COLO668 (cell line): ENCODE measurements at regions not wholly inside any gene's neighbourhood (a gene's known extent, or its start where the extent isn't known, plus 50 kb on each side); places are given as distances from the start of the nearest gene placed in this dataset.

Experiments used
- DNase-seq: peaks from one replicate; lab custom pipeline; 2025; ENCODE audit not compliant: unreplicated experiment; lab: John Stamatoyannopoulos, UW

DNA sequence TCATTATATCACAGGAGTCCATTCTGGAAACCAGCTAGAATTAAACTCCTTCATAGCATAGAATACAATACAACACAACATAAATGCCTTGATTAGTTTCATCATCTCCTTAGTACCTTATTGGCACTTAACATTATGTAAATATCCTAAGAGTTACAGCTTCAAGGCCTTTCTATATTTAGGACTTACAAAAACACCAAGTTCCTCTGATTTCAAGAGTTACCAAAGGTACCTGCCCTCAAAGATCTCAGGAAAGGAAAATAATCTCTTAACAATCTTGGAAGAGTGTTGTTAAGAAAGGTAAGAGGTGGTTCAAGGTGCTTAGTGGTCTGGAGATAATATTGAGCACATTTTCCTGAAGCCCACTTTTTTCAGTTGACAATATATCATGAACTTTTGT lies 477.7 kb downstream of the IGSF11 start:
- DNase-seq, result no peak

DNA sequence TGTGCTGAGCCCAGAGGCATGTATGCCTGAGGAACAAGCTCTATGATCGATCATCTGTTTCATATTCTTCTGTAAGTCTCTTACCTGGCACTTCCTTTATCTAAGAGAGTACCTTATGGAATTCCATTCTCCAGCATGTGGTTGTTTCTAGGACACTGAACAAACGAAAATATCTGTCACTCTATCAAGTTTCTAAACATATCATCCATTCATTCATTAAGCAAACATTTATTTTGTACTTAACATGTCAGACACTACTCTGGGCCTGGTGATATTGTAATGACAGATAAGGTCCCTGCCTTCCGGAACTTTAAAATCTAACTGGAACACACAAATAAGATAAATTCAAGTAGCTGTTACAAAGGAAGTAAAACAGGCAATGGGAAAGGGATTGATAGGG lies 477.1 kb downstream of the IGSF11 start:
- DNase-seq, result no peak

DNA sequence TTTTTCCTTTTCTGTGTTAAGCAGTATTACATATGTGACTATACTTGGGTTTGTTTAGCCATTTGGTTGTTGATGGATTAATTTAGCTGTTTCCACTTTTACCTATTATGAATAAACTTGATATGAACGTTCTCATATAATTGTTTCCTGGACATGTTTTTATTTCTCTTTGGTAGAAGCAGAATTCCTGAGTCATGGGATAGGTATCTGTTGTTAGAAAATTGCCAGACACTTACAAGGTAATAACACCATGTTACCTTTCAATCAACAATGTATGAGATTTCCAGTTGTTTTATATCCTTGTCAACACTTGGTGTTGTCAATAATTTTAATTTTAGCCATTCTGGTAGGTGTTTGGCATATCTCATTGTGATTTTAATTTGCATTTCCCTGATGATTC lies 475.4 kb downstream of the IGSF11 start:
- DNase-seq, result no peak

DNA sequence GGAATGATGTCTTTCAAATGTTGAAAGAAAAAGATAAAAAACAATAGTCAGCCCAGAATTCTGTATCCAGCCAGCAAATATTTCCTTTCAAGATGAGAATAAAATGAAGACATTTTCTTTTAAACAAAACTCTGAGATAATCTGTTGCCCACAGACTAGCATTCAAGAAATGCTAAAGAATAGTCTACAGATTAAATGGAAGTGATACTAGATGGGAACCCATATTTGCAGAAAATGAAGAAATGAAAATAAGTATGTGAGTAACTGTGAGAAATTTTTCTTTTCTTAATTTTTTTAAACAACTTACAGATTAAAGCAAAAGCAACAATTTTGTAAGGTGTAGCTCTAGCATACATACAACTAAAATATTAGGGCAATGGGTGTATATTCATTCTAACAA lies 469.8 kb downstream of the IGSF11 start:
- no peak for DNase-seq

DNA sequence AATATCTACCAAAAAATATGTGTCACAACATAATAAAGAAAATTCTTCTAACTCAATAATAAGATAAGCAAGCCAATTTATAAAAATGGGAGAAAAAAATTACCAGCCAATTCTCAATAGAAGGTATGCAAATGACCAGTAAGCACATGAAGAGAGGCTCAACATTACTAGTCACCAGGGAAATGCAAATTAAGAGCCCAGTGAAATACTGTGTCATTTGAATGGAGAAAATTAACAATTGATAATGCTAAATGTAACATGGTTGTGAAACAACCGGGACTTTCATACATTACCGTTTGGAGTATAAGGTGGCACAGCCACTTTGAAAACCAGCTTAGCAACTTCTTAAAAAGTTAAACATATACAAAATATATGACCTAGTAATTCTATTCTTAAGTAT lies 460.7 kb downstream of the IGSF11 start:
- DNase-seq, result no peak

DNA sequence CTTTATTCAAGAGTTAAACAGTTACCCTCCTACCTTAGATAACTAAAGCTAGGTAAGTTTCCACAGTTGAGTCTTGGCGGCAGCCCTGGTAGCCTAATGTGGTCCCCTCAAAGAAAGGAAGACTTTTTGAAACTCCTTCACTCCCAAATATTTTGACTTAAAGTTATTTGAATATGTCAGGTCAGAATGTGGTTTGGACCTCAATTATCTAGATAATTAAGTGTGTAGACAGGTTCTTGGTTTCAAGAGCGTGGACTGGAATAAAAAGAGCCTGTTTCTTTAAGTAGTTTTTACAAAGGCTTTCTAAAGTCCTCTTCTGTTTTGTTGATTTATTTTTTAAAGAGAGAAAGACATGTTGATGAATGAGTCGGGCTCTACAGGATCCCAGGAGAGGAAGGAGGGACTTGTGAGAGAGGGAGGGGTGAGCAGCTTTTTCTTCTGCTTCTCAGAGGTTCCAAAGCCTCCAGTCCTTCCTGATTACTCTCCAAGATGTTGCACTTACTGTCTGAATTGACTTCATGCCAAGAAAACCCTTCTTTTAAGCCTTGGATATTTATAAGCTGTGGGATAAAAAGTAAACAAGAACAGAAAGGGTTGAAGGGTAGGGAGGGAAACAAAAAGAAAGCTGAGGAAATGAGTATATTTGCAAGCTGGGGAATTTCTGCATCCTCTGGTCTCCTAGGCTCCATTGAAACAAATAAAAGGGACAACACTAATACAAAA lies 457.4 kb downstream of the IGSF11 start:
- no peak for DNase-seq

DNA sequence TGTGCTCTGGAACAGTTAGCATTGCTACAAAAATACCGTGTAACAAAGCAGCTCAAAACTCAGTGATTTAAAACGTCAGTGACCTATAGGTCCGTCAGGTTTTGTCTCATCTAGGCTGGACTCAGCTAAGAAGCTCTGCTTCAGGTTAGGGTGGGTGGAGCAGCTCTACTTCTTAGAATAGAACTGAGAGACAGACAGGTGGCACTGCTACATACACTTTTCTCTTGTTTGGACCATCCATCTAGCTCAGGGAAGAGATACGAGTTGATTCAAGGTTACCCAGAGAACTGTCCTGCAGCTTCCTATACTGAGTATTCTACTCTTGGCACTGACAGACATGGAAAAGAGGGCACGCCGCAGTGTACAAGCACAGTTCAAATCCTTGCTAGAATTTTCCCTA lies 456.1 kb downstream of the IGSF11 start:
- no peak for DNase-seq

DNA sequence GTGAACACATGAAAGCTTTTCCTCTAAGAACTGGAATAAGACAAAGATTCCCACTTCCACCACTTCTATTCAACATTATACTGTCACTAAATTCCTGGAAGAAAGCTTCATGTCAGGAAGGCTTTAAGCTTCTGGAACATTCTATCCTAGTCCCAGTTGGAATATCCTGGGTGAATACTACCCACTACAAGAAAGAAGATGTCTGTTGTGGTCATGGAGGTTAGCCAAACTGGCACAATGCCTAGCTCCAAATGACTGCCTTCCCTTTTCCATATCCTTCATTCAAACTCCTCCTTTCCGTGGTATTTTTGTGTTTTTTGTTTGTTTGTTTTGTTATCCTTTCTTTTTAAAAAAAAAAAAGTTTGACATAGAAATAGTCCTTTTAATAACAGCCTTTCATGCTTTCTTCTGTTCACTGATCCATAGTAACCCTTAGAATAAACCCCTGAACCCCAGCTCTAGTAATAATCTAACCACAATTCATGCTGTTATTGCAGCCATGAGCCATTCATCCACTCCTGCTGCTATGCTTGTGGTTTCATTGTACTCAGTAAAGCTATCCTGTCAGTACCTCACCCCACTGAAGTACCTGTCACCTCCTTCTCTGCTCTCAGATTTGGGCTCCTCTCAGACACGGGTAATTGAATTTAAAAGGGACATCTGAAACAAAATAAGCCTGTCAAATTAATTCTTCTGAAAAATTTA lies 447.5 kb downstream of the IGSF11 start:
- DNase-seq, result no peak

DNA sequence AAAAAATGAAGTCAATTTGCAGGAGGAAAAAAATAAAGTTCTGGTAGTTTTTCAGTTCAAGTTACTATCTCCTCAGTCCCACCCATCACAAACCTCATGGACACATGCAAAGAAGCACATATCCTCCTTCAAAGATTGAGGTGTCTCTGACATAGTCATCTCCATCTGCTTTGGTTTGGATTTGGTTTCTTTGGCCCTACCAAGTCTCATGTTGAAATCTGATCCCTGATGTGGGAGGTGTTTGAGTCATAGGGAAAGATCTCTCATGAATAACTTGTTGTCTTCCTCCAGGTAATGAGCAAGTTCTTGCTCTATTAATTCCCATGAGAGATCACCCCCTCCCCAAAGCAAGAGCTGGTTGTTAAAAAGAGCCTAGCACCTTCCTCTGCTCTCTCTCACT lies 446.8 kb downstream of the IGSF11 start:
- DNase-seq, result no peak

DNA sequence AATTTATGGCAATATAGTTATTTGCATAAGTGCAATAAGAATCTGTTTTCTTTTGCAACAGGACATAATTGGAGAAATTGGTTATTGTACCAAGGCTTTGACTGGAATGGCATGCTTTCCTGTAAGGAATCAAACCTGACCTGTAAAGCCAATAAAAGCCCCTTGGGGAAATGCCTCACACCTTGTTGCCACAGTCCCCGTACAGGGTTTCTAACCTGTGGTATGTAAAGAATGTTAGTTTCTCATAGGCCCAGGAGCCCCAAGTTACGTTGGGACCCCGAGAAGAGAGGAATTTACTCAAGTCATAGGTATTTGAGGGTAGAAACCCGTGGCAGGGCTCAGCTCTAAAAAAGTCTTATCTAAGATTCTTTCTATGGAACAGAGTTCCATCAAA lies 441.4 kb downstream of the IGSF11 start:
- DNase-seq, result no peak

DNA sequence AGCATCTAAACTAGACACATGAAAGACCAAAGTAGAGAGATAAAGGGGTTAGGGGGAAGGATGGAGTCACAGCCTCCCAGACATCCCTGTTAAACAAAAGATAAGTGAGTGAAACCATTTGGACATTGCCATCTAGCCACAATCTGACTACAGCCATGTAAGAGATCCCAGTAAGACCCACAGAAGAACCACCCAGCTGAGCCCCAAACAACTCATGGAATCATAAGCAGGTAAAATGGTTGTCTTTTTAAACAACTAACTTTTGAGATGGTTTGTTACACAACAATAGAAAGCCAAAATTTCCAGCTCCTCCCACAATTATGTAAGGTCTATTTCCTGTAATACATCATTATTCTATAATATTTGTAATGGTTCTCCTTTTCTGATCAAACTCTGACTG lies 437.5 kb downstream of the IGSF11 start:
- no peak for DNase-seq

DNA sequence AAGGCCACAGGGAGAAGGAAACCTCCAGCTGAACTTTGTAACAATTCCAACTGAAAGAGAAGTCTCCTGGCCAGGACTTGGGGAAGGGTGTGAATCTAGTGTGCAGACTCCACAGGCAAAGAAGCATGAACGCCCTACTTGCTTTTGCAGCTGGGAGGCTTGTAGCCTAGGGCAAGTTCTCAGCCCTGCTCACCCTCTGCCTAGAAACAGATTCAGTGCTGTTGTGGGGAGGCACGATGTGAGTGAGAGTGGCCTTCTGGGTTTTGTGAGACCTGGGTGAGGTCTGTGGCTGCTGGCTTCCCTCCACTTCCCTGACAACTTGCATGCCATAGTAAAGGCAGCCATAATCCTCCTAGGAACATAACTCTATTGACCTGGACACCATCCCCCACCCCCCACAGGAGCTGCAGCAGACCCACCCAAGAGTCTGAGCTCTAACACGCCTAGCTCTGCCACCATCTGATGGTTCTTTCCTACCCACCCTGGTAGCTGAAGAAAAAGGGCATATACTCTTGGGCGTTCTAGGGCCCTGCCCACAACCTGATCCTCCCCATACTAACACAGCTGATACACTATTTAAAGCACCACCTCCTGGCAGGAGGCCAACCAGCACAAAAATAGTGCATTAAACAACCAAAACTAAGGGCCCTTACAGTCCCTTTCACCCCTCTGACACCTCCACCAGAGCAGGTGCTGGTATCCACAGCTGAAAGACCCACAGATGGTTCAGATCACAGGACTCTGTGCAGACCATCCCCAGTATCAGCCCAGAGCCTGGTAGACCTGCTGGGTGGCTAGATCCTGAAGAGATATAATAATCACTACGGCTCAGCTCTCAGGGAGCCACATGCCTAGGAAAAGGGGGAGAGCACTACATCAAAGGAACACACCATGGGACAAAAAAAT lies 426.5 kb downstream of the IGSF11 start:
- no peak for DNase-seq

DNA sequence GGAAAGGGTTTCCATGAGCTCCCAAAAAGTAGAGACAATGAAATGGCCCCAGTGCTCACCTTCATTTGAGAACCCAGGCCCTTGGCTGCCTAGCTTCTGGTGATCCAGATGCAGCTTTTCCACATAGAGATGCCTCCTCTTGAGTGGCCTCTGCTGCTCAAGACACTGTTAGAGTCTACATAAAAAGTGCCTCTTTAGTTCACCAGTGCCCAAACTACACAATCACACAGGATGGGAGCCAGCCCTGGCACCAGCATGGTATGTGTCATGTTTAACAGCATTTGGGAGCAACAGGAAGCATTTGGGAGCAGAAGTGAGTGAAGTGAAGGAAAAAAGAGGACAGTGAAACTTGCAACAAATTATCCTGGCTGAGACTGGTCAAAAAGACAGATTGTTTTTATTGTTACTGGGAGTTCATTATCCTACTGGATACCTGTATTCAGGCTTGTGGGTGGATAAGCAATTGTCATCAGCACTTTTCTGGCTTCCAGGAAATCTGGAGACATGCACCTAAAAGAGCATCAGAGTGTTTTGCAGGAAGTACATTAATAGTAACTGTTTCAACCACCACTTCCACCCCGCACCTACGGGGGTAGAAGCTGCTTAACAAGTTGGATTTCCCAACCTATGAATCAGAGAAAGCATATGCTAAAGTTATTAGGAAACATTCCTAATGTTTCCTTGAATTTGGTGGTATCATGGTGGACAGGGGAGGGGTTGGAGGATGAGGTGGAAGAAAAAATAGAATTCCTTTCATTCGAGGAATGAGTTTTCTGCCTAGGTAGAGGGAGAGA lies 416.2 kb downstream of the IGSF11 start:
- no peak for DNase-seq

DNA sequence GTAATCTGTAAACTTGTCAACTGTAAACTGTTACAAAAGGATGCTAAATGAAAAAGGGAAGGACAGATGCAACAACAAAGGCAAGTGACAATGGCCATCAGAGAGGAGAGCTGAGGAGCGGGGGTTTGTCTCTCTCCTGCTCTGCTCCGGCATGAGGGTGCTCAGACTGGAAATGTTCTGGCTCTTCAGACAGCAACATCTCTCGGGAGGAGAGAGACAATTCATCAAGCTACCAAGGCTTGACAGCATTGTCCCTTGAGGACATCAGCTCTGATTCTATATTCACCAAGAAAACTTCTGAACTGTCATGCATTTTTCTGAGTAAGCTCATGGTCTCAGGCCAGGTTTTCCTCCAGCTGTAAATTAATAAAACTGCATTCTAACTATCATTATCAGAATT lies 408.2 kb downstream of the IGSF11 start:
- DNase-seq, result no peak

DNA sequence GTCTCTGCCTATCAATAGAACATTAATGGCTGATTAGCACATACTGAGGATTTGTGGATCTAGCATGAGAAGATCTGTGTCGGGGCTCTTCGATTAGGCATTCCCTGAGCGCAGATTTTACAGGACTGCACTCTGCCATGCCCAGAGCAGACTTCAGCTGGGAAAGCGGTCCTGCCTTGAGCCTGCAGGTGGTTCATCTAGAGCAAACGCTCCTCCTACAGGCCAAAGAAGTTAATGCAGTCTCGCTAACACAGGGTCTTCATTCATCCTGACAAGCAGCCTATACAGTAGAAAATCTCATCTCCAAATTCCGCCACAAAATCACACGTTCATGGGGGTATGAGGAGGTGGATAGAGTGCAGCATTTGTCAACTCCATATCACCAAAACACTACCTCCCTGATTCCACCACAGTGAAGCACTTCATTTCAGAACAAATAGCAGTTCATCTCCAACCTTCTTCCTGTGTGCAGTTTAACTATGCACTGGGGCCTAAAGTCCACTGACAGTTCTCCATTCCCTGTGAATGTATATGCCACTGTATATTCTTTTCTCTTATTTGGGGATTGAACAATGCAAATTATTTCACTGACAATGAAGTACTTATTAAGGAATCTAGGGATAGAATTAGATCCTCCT lies 405.8 kb downstream of the IGSF11 start:
- peak; percentile 15 for DNase-seq

DNA sequence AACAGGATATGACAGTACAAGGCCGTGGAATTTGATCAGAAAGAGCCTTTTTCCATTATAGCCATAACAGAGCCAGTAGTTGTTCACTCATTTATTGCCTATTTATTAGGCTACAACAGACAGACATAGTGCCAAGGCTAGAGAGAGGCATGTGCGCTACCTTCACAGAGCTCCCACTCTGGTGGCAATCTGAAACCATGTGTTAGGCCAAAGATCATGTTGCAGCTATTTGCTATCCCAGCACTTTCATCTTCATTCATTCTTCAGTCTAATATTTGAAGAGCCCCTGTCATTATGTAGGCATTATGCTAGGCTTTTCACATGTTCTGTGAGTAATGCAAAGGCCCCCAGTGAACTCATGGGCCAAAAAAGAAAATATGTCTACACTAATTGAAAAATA lies 404.8 kb downstream of the IGSF11 start:
- DNase-seq, result no peak

DNA sequence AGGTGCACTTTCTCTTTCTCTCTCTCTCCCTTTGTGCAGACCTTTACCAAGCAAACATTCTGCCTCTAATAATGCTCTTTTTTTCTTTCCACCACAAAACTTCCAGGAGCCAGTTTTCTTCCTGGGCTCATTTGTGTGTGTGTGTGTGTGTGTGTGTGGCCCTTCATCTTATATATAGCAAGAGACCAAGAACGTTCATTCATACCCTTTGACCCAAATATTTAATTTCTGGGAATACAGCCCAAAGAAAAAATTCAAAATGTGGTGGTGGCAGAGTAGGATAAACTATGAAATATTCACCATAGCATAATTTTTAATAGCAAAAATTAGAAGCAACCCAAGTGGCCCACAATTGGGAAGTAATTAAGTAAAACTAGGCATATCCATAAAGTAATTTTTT lies 398.9 kb downstream of the IGSF11 start:
- DNase-seq, result no peak

DNA sequence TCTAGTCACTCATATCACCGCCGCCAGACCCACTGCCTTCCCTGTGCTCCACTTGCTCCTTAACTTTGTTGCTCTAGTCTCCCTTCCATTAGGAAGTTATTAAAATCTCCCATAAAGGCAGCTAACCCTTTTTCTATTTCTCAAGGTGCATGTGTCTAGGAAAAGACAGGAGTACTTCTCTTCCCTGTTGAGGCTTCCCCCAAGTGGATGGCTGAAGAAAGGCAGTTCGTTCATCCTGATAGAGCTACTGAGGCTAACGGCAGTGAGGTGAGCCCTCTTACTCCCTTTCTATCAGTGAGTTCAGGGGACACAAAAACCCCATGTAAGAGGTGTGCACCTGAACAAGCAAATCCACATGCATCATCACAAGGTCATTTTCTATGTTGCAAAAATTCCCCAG lies 397.8 kb downstream of the IGSF11 start:
- DNase-seq, result no peak

DNA sequence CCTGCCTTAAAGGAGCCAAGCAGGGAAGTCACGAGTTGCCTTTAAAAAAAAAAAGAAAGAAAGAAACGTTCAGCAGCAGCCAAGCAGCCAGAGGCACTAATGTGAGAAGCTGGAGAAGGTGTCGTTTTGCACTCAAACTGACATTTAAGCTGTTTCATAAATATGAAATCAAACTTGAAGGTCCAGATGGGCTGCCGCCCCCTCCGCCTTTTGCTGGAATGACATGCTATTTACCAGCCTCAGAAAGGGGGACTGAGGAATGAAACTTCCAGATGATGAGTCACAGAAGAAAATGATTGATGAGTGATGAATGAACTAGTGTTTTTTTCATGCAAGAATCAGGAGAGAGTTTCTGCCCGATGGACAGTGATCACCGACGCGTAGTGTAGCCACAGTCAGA lies 396.8 kb downstream of the IGSF11 start:
- no peak for DNase-seq

DNA sequence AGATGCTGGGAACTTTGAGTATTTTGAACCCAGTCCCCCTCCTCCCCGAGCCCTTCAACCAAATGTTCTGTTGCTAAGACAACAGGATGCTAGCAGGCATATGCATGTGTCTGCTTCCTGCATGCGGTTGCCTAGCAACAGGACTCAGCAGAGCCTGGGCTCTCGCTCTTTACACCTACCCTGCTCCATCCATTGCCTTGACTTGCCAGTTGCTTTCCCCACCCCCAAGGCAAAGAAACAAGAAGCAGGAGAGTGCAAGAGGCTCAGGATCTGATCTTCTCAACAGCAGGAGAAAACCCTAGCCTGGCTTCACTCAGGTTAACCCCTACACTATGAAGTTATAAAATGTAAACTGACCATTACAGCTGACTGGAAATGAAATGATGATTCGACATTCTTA lies 393.0 kb downstream of the IGSF11 start:
- DNase-seq, result no peak

DNA sequence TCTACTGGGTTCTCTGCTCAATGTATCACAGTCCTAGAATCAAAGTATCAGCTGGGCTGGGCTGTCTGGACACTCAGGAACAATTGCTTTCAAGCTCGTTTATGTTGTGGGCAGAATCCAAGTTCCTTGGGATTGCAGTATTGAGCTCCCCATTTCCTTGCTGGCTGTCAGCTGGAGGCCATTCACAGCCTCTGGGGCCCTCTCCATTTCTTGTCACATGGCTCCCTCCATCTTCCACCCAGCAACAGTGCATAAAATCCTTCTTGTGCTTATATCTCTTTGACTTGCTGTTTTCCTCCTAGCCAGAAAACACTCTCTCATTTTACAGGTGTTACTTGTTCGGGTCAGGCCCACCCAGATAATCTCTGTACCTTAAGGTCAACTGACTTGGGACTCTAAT lies 363.5 kb downstream of the IGSF11 start:
- no peak for DNase-seq
